H1 (cell line): ENCODE measurements at regions not wholly inside any gene's neighbourhood (a gene's known extent, or its start where the extent isn't known, plus 50 kb on each side); places are given as distances from the start of the nearest gene placed in this dataset.

ENCODE experiments used
- CTCF ChIA-PET: fragments of 300-600 bp; sonication (Branson Sonifier 250); formaldehyde crosslinking; loops from one replicate; lab custom pipeline; 2021; ENCODE audit not compliant: partially characterized antibody; lab: Charles Lee
- POLR2A ChIA-PET: fragments of 300-600 bp; sonication (Branson Sonifier 250); formaldehyde crosslinking; loops from one replicate; lab custom pipeline; 2021; ENCODE audit warnings: inconsistent platforms; ENCODE audit not compliant: partially characterized antibody; lab: Charles Lee
- DNase-seq, 2 experiments: peaks; one replicate each; pipeline versions ENCODE4 v3.0.0 to v3.0.0-alpha.2; 2010 to 2022; ENCODE audit warnings: low spot score in 2 of 2, low read depth in 1 of 2, mixed read lengths in 1 of 2
- FAIRE-seq: peaks from 2 replicates; lab custom pipeline; 2011; peaks lifted over from hg19 to GRCh38; lab: Jason Lieb, UNC
- H2AFZ ChIP-seq: 2 replicates; pipeline ENCODE4 v1.8.1; 2012; ENCODE audit warnings: low read length, inconsistent platforms
- H2AK5ac ChIP-seq: 2 replicates; pipeline ENCODE4 v1.6.1; 2013; ENCODE audit warnings: low read depth, low read length
- H2BK120ac ChIP-seq: replicated peaks from 2 replicates; pipeline ENCODE3; 2013; ENCODE audit warnings: low read depth, low read length, inconsistent platforms
- H2BK12ac ChIP-seq: 2 replicates; pipeline ENCODE4 v1.6.1; 2013; ENCODE audit warnings: low read depth, low read length
- H2BK15ac ChIP-seq: 2 replicates; pipeline ENCODE4 v1.6.1; 2013; ENCODE audit warnings: low read length
- H2BK20ac ChIP-seq: 2 replicates; pipeline ENCODE4 v1.6.1; 2013; ENCODE audit warnings: low read length
- H2BK5ac ChIP-seq: 2 replicates; pipeline ENCODE4 v1.6.1; 2013; ENCODE audit warnings: low read depth, low read length
- H3K14ac ChIP-seq: 2 replicates; pipeline ENCODE4 v1.6.1; 2013; ENCODE audit warnings: inconsistent platforms; ENCODE audit not compliant: insufficient read length
- H3K18ac ChIP-seq: 2 replicates; pipeline ENCODE4 v1.6.1; 2013; ENCODE audit warnings: low read length; ENCODE audit errors: extremely low read depth
- H3K23ac ChIP-seq: 2 replicates; pipeline ENCODE4 v1.6.1; 2013; ENCODE audit warnings: inconsistent platforms; ENCODE audit not compliant: insufficient read length
- H3K23me2 ChIP-seq: 2 replicates; pipeline ENCODE4 v1.6.1; 2013; ENCODE audit warnings: low read depth, low read length
- H3K27ac ChIP-seq: 2 replicates; pipeline ENCODE4 v1.6.1; 2011; ENCODE audit warnings: low read depth, low read length, inconsistent platforms
- H3K27me3 ChIP-seq, 4 experiments: replicated peaks in 1 of 4; 1 replicate in 1 of 4; 2 replicates in 3 of 4; pipeline versions ENCODE4 v1.6.1 to v1.8.1; 2011 to 2013; ENCODE audit warnings: low read length in 3 of 4, mild to moderate bottlenecking in 3 of 4, inconsistent platforms in 2 of 4, mixed read lengths in 2 of 4, moderate library complexity in 1 of 4; ENCODE audit not compliant: control insufficient read depth in 3 of 4, insufficient read depth in 3 of 4; ENCODE audit errors: extremely low read depth in 1 of 4
- H3K36me3 ChIP-seq, 4 experiments: 2 replicates each; pipeline versions ENCODE4 v1.6.1 to v1.8.1; 2011 to 2013; ENCODE audit warnings: mild to moderate bottlenecking in 4 of 4, low read length in 3 of 4, moderate library complexity in 2 of 4, control low read depth in 1 of 4, inconsistent platforms in 1 of 4; ENCODE audit not compliant: insufficient read depth in 4 of 4, control insufficient read depth in 2 of 4
- H3K4ac ChIP-seq: replicated peaks from 2 replicates; pipeline ENCODE3; 2013; ENCODE audit warnings: low read length, low read depth, mixed read lengths, inconsistent platforms; ENCODE audit not compliant: insufficient read length
- H3K4me1 ChIP-seq, 4 experiments: replicated peaks in 1 of 4; 1 replicate in 1 of 4; 2 replicates in 3 of 4; pipeline versions ENCODE4 v1.6.1 to v1.8.1; 2011 to 2013; ENCODE audit warnings: low read length in 3 of 4, inconsistent platforms in 2 of 4, mixed read lengths in 1 of 4; ENCODE audit not compliant: insufficient read depth in 4 of 4, control insufficient read depth in 3 of 4
- H3K4me2 ChIP-seq, 2 experiments: 2 replicates each; pipeline versions ENCODE4 v1.6.1 to v1.8.1; 2011 to 2013; ENCODE audit warnings: low read depth in 2 of 2, low read length in 2 of 2, control low read depth in 1 of 2, inconsistent platforms in 1 of 2, mild to moderate bottlenecking in 1 of 2; ENCODE audit not compliant: insufficient read depth in 1 of 2
- H3K4me3 ChIP-seq, 4 experiments: fragments of 200-600, 300-600 bp in 1 of 4; sonication (generic), shearing (Covaris generic), sonication (Bioruptor Twin) in 1 of 4; 2 replicates each; pipeline versions ENCODE4 v1.5.1 to v1.8.1; 2011 to 2016; ENCODE audit warnings: low read length in 4 of 4, low read depth in 3 of 4, control low read depth in 2 of 4, inconsistent platforms in 2 of 4, mild to moderate bottlenecking in 2 of 4, mixed read lengths in 1 of 4, moderate library complexity in 1 of 4; ENCODE audit not compliant: insufficient read depth in 2 of 4; ENCODE audit errors: extremely low read depth in 1 of 4
- H3K56ac ChIP-seq: replicated peaks from 2 replicates; pipeline ENCODE3; 2013; ENCODE audit warnings: low read depth, mild to moderate bottlenecking, mixed read lengths, low read length, inconsistent platforms; ENCODE audit not compliant: insufficient read length
- H3K79me1 ChIP-seq: 2 replicates; pipeline ENCODE4 v1.6.1; 2013; ENCODE audit warnings: low read depth, low read length, control low read depth
- H3K79me2 ChIP-seq, 2 experiments: 2 replicates each; pipeline versions ENCODE4 v1.6.1 to v1.8.1; 2012 to 2013; ENCODE audit warnings: low read length in 2 of 2, mild to moderate bottlenecking in 2 of 2, inconsistent platforms in 1 of 2; ENCODE audit not compliant: insufficient read depth in 2 of 2, control insufficient read depth in 1 of 2
- H3K9ac ChIP-seq, 4 experiments: replicated peaks in 1 of 4; 1 replicate in 1 of 4; 2 replicates in 3 of 4; pipeline versions ENCODE4 v1.6.1 to v1.8.1; 2011 to 2013; ENCODE audit warnings: low read depth in 3 of 4, low read length in 3 of 4, control low read depth in 2 of 4, mild to moderate bottlenecking in 2 of 4, moderate library complexity in 2 of 4, inconsistent platforms in 1 of 4; ENCODE audit errors: extremely low read depth in 1 of 4
- H3K9me3 ChIP-seq, 2 experiments: 2 replicates each; pipeline versions ENCODE4 v1.6.1 to v1.8.1; 2012 to 2013; ENCODE audit warnings: mild to moderate bottlenecking in 2 of 2, moderate library complexity in 2 of 2, control low read depth in 1 of 2, inconsistent platforms in 1 of 2, low read depth in 1 of 2, low read length in 1 of 2, mixed read lengths in 1 of 2; ENCODE audit not compliant: insufficient read depth in 2 of 2
- H4K20me1 ChIP-seq, 2 experiments: replicated peaks in 1 of 2; 2 replicates each; pipeline versions ENCODE3 to v1.8.1; 2011 to 2013; ENCODE audit warnings: inconsistent platforms in 2 of 2, low read length in 2 of 2, mild to moderate bottlenecking in 1 of 2; ENCODE audit not compliant: insufficient read depth in 2 of 2, control insufficient read depth in 1 of 2
- H4K5ac ChIP-seq: 2 replicates; pipeline ENCODE4 v1.6.1; 2013; ENCODE audit warnings: low read length, low read depth, mixed read lengths, inconsistent platforms; ENCODE audit not compliant: insufficient read length
- H4K8ac ChIP-seq: 2 replicates; pipeline ENCODE4 v1.8.0; 2013; ENCODE audit warnings: mild to moderate bottlenecking, moderate library complexity, low read length, inconsistent platforms; ENCODE audit not compliant: insufficient read depth; ENCODE audit errors: extremely low read depth
- H4K91ac ChIP-seq: replicated peaks from 2 replicates; pipeline ENCODE3; 2013; ENCODE audit warnings: low read length, mixed read lengths, inconsistent platforms; ENCODE audit not compliant: insufficient read length
- BACH1 ChIP-seq: IDR thresholded peaks from 2 replicates; pipeline ENCODE4 v1.6.1; 2012; ENCODE audit warnings: low read length, improper control_type of control experiment
- BCL11A ChIP-seq, 2 experiments: IDR thresholded peaks; one replicate each; pipeline ENCODE4 v1.6.1; 2011; ENCODE audit warnings: low read depth in 2 of 2, low read length in 2 of 2, mild to moderate bottlenecking in 2 of 2
- EGR1 ChIP-seq: IDR thresholded peaks from 2 replicates; pipeline ENCODE4 v1.6.1; 2011; ENCODE audit warnings: low read depth, low read length, borderline replicate concordance
- KDM5A ChIP-seq: fragments of 200-600 bp; IDR thresholded peaks from 2 replicates; pipeline ENCODE4 v1.7.1; 2012; ENCODE audit warnings: mild to moderate bottlenecking, low read length, inconsistent platforms, mixed read lengths
- MAFK ChIP-seq: IDR thresholded peaks from 2 replicates; pipeline ENCODE4 v1.6.1; 2012; ENCODE audit warnings: low read depth, mild to moderate bottlenecking, improper control_type of control experiment, low read length
- RNF2 ChIP-seq: fragments of 200-900, 300-1000 bp; sonication (generic); IDR thresholded peaks from 2 replicates; pipeline ENCODE4 v1.7.1; 2016; ENCODE audit warnings: borderline replicate concordance, low read depth, mild to moderate bottlenecking, antibody characterized with exemption, low read length; ENCODE audit not compliant: poor library complexity, severe bottlenecking; ENCODE audit errors: missing control alignments
- RXRA ChIP-seq: IDR thresholded peaks from 2 replicates; pipeline ENCODE4 v1.6.1; 2011; ENCODE audit warnings: low read depth, mild to moderate bottlenecking, low read length, moderate library complexity; ENCODE audit not compliant: insufficient read depth
- SIN3A ChIP-seq, 2 experiments: IDR thresholded peaks in 1 of 2; conservative IDR thresholded peaks in 1 of 2; 2 replicates each; pipeline ENCODE4 v1.6.1; 2011 to 2012; ENCODE audit warnings: low read length in 2 of 2, improper control_type of control experiment in 1 of 2, low read depth in 1 of 2, mild to moderate bottlenecking in 1 of 2
- SP1 ChIP-seq: IDR thresholded peaks from 2 replicates; pipeline ENCODE4 v1.6.1; 2011; ENCODE audit warnings: low read depth, low read length
- TF ChIP-seq, protein P1 (sequence below): IDR thresholded peaks from 2 replicates; pipeline ENCODE4 v1.6.1; 2012; ENCODE audit warnings: inconsistent platforms
- TF ChIP-seq, protein P2 (sequence below): IDR thresholded peaks from 2 replicates; pipeline ENCODE4 v1.6.1; 2012; ENCODE audit warnings: inconsistent platforms
- TF ChIP-seq, protein P3 (sequence below): IDR thresholded peaks from 2 replicates; pipeline ENCODE4 v1.6.1; 2011; ENCODE audit warnings: low read length, improper control_type of control experiment

DNA sequence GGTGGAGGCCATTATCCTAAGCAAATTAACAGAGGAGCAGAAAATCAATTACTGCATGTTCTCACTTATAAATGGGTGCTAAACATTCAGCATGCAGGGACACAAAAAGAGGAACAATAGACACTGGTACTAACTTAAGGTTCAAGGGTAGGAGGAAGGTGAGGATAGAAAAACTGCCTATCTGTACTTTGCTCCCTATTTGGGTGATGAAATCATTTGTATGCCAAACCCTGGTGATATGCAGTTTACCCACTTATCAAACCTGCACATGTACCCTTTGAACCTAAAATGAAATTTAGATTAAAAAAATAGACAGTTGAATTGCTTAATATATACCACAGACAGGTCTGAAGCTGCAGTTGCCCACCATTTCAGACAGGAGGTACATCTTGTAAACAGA lies 143.3 kb upstream of the KLHL4 start:
- Histone ChIP-seq H3K27ac (no peak overlapping the region), H2BK15ac (no peak overlapping the region), H3K79me2 (no peaks in the 10 kb centered on the region), H3K56ac (no peak overlapping the region), H3K36me3 (no peaks in the 10 kb centered on the region), H2BK5ac (no peak overlapping the region), H2AFZ (no peak overlapping the region), H3K4me1 (no peaks in the 10 kb centered on the region), H4K20me1 (no peaks in the 10 kb centered on the region), H4K91ac (no peak overlapping the region), H3K9ac (no peak overlapping the region), H3K79me1 (no peaks in the 10 kb centered on the region), H3K9me3 (no peaks in the 10 kb centered on the region), H3K4me2 (no peak overlapping the region), H3K14ac (no peak overlapping the region), H2BK12ac (no peak overlapping the region), H4K5ac (no peak overlapping the region), H3K23ac (no peak overlapping the region), H3K23me2 (no peaks in the 10 kb centered on the region), H3K4ac (no peak overlapping the region), H4K8ac (no peak overlapping the region), H2AK5ac (no peak overlapping the region), H3K27me3 (no peaks in the 10 kb centered on the region), H3K18ac (no peak overlapping the region), H2BK20ac (no peak overlapping the region), H3K4me3 (no peak overlapping the region), H2BK120ac (no peak overlapping the region)
- DNase-seq (no peak), FAIRE-seq (no peak)
- CTCF ChIA-PET: no interaction called here
- POLR2A ChIA-PET: no interaction called here
- no peak for TF ChIP-seq RXRA
- no peak for TF ChIP-seq MAFK
- TF ChIP-seq, protein P1, sequence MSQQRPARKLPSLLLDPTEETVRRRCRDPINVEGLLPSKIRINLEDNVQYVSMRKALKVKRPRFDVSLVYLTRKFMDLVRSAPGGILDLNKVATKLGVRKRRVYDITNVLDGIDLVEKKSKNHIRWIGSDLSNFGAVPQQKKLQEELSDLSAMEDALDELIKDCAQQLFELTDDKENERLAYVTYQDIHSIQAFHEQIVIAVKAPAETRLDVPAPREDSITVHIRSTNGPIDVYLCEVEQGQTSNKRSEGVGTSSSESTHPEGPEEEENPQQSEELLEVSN: no peak
- no peak for TF ChIP-seq KDM5A
- TF ChIP-seq, protein P2, sequence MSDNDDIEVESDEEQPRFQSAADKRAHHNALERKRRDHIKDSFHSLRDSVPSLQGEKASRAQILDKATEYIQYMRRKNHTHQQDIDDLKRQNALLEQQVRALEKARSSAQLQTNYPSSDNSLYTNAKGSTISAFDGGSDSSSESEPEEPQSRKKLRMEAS: no peak
- no peak for TF ChIP-seq SP1
- TF ChIP-seq EGR1: no peak
- TF ChIP-seq, protein P3, sequence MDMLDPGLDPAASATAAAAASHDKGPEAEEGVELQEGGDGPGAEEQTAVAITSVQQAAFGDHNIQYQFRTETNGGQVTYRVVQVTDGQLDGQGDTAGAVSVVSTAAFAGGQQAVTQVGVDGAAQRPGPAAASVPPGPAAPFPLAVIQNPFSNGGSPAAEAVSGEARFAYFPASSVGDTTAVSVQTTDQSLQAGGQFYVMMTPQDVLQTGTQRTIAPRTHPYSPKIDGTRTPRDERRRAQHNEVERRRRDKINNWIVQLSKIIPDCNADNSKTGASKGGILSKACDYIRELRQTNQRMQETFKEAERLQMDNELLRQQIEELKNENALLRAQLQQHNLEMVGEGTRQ: no peak
- TF ChIP-seq SIN3A (conservative IDR thresholded peaks at IDR 0.05 in 1 of 2, IDR thresholded peaks at IDR 0.05 in 1 of 2; ENCODE audit: low read depth in 1 of 2, low read length in 2 of 2): no peak
- TF ChIP-seq BCL11A (IDR thresholded peaks at IDR 0.05; ENCODE audit: low read depth in 2 of 2, low read length in 2 of 2): no peak
- no peak for TF ChIP-seq BACH1
- no peak for TF ChIP-seq RNF2
